Smooth muscle cell (in vitro differentiated cells): ENCODE measurements at regions not wholly inside any gene's neighbourhood (a gene's known extent, or its start where the extent isn't known, plus 50 kb on each side); places are given as distances from the start of the nearest gene placed in this dataset.

Experiments
- DNase-seq: peaks from one replicate; lab custom pipeline; 2025; ENCODE audit not compliant: unreplicated experiment; lab: John Stamatoyannopoulos, UW
- H2AFZ ChIP-seq: fragments of 200-600 bp; sonication (generic); 2 replicates; pipeline ENCODE4 v1.6.0; 2016; ENCODE audit warnings: antibody characterized with exemption, low read depth, mild to moderate bottlenecking
- H3F3A ChIP-seq: fragments of 200-600 bp; sonication (generic); 2 replicates; pipeline ENCODE4 v1.6.0; 2017; ENCODE audit warnings: antibody characterized with exemption, low read depth
- H3K27ac ChIP-seq: fragments of 200-600 bp; sonication (generic); 2 replicates; pipeline ENCODE4 v1.5.1; 2016; ENCODE audit warnings: low read depth, mild to moderate bottlenecking
- H3K27me3 ChIP-seq: fragments of 200-600 bp; sonication (generic); 2 replicates; pipeline ENCODE4 v1.6.1; 2016; ENCODE audit warnings: low read depth, mild to moderate bottlenecking
- H3K36me3 ChIP-seq: fragments of 200-600 bp; sonication (generic); 2 replicates; pipeline ENCODE4 v1.5.1; 2016; ENCODE audit warnings: low read depth
- H3K4me1 ChIP-seq: fragments of 200-600 bp; sonication (generic); 2 replicates; pipeline ENCODE4 v1.5.1; 2016; ENCODE audit warnings: low read depth
- H3K4me2 ChIP-seq: fragments of 200-600 bp; sonication (generic); 2 replicates; pipeline ENCODE4 v1.6.0; 2016; ENCODE audit warnings: mild to moderate bottlenecking
- H3K4me3 ChIP-seq: fragments of 200-600 bp; sonication (generic); 2 replicates; pipeline ENCODE4 v1.5.1; 2016; ENCODE audit warnings: mild to moderate bottlenecking
- H3K79me2 ChIP-seq: fragments of 200-600 bp; sonication (generic); 2 replicates; pipeline ENCODE4 v1.6.0; 2016; ENCODE audit warnings: low read depth, mild to moderate bottlenecking
- H3K9ac ChIP-seq: fragments of 200-600 bp; sonication (generic); 2 replicates; pipeline ENCODE4 v1.6.0; 2016; ENCODE audit warnings: low read depth
- H3K9me3 ChIP-seq: fragments of 200-600 bp; sonication (generic); replicated peaks from 2 replicates; pipeline ENCODE4 v1.5.1; 2016; ENCODE audit warnings: low read depth
- H4K20me1 ChIP-seq: fragments of 200-600 bp; sonication (generic); 2 replicates; pipeline ENCODE4 v1.6.0; 2016; ENCODE audit warnings: low read depth
- WGBS: methylation state at CpG from one replicate; pipeline ENCODE4 v1.1.7; 2016; ENCODE audit warnings: low lambda C conversion rate; 5-methylcytosine and 5-hydroxymethylcytosine counted together
- TF ChIP-seq, protein P1 (sequence below): fragments of 200-600 bp; sonication (generic); IDR thresholded peaks from 2 replicates; pipeline ENCODE4 v1.5.1; 2017; ENCODE audit warnings: borderline replicate concordance, mild to moderate bottlenecking, antibody characterized with exemption; ENCODE audit not compliant: insufficient read depth, poor library complexity, severe bottlenecking

- Histone ChIP-seq H3K9me3 (no peaks in the 10 kb centered on the region), H3F3A (no peaks in the 10 kb centered on the region), H3K9ac (no peak overlapping the region), H3K4me2 (no peak overlapping the region), H3K79me2 (no peaks in the 10 kb centered on the region), H3K27me3 (no peaks in the 10 kb centered on the region), H3K27ac (no peak overlapping the region), H3K36me3 (no peaks in the 10 kb centered on the region), H4K20me1 (no peaks in the 10 kb centered on the region), H3K4me1 (peaks cover 15% of the 10 kb centered on the region), H3K4me3 (no peak overlapping the region), H2AFZ (no peak overlapping the region)
- 87% methylated on average over 5 of the region's 5 CpGs for whole genome bisulfite sequencing
- no peak for DNase-seq
- TF ChIP-seq, protein P1, sequence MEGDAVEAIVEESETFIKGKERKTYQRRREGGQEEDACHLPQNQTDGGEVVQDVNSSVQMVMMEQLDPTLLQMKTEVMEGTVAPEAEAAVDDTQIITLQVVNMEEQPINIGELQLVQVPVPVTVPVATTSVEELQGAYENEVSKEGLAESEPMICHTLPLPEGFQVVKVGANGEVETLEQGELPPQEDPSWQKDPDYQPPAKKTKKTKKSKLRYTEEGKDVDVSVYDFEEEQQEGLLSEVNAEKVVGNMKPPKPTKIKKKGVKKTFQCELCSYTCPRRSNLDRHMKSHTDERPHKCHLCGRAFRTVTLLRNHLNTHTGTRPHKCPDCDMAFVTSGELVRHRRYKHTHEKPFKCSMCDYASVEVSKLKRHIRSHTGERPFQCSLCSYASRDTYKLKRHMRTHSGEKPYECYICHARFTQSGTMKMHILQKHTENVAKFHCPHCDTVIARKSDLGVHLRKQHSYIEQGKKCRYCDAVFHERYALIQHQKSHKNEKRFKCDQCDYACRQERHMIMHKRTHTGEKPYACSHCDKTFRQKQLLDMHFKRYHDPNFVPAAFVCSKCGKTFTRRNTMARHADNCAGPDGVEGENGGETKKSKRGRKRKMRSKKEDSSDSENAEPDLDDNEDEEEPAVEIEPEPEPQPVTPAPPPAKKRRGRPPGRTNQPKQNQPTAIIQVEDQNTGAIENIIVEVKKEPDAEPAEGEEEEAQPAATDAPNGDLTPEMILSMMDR, result no peak
Observed at GRCh38 chr6:128724738-128725137, 158.2 kb upstream of the LAMA2 start.

- Histone ChIP-seq H3K4me2 (peak overlapping the region; percentile 2), H2AFZ (no peak overlapping the region), H3K9me3 (no peaks in the 10 kb centered on the region), H3K79me2 (no peaks in the 10 kb centered on the region), H3K4me1 (peaks cover 15% of the 10 kb centered on the region), H4K20me1 (no peaks in the 10 kb centered on the region), H3K9ac (no peak overlapping the region), H3K27ac (no peak overlapping the region), H3K36me3 (no peaks in the 10 kb centered on the region), H3K27me3 (no peaks in the 10 kb centered on the region), H3K4me3 (no peak overlapping the region), H3F3A (no peaks in the 10 kb centered on the region)
- WGBS, result 34% methylated on average over 2 of the region's 2 CpGs
- TF ChIP-seq, protein P1, result no peak
- no peak for DNase-seq
Observed at GRCh38 chr6:128723667-128724066, 159.3 kb upstream of the LAMA2 start.

GRCh38 chr6:128720891-128721290, 162.0 kb upstream of the LAMA2 start:
- Histone ChIP-seq H2AFZ (peak overlapping the region; percentile 4), H3F3A (no peaks in the 10 kb centered on the region), H3K36me3 (no peaks in the 10 kb centered on the region), H3K4me2 (no peak overlapping the region), H3K4me3 (no peak overlapping the region), H3K27me3 (no peaks in the 10 kb centered on the region), H3K79me2 (no peaks in the 10 kb centered on the region), H3K9ac (no peak overlapping the region), H4K20me1 (no peaks in the 10 kb centered on the region), H3K27ac (no peak overlapping the region), H3K4me1 (peaks cover 15% of the 10 kb centered on the region), H3K9me3 (no peaks in the 10 kb centered on the region)
- no peak for DNase-seq
- 63% methylated on average over 2 of the region's 2 CpGs for WGBS
- TF ChIP-seq, protein P1, result no peak

- Histone ChIP-seq H3K27ac (no peak overlapping the region), H3K9ac (no peak overlapping the region), H3K4me1 (peaks cover 15% of the 10 kb centered on the region), H3K27me3 (no peaks in the 10 kb centered on the region), H3K79me2 (no peaks in the 10 kb centered on the region), H3K36me3 (no peaks in the 10 kb centered on the region), H3F3A (no peaks in the 10 kb centered on the region), H3K4me3 (no peak overlapping the region), H3K4me2 (no peak overlapping the region), H4K20me1 (no peaks in the 10 kb centered on the region), H2AFZ (no peak overlapping the region), H3K9me3 (no peaks in the 10 kb centered on the region)
- DNase-seq, result no peak
- TF ChIP-seq, protein P1, result no peak
- WGBS, result 89% methylated on average over 3 of the region's 3 CpGs
Observed at GRCh38 chr6:128719786-128720185, 163.2 kb upstream of the LAMA2 start.
